ENCODE measurements at regions not wholly inside any gene's neighbourhood (a gene's known extent, or its start where the extent isn't known, plus 50 kb on each side); places are given as distances from the start of the nearest gene placed in this dataset.

- no peak for DNase-seq
- no peaks in the 10 kb centered on the region for H3K4me1 Mint-ChIP-seq
- no peak overlapping the region for H3K27ac Mint-ChIP-seq
- no peaks in the 10 kb centered on the region for H3K36me3 Mint-ChIP-seq (ENCODE audit: low read depth)
- no peak overlapping the region for H3K4me3 Mint-ChIP-seq
- H3K27me3 Mint-ChIP-seq, result no peaks in the 10 kb centered on the region
- CTCF ChIA-PET, result no interaction called here
- peaks cover 2% of the 10 kb centered on the region for H3K9me3 Mint-ChIP-seq
- POLR2A ChIA-PET, result no interaction called here
Observed at GRCh38 chr3:1908651-1909445, 189.8 kb upstream of the CNTN4 start.

- Mint-ChIP-seq H3K9me3 (no peaks in the 10 kb centered on the region), H3K27me3 (no peaks in the 10 kb centered on the region), H3K27ac (no peak overlapping the region), H3K4me3 (no peak overlapping the region), H3K4me1 (no peaks in the 10 kb centered on the region), H3K36me3 (ENCODE audit: low read depth) (no peaks in the 10 kb centered on the region)
- ChIA-PET POLR2A (no interaction called here), CTCF (no interaction called here)
- no peak for DNase-seq
Observed at GRCh38 chr3:1910322-1910721, 188.3 kb upstream of the CNTN4 start.

- ChIA-PET POLR2A (no interaction called here), CTCF (no interaction called here)
- Mint-ChIP-seq H3K4me1 (no peaks in the 10 kb centered on the region), H3K27ac (no peak overlapping the region), H3K36me3 (ENCODE audit: low read depth) (no peaks in the 10 kb centered on the region), H3K27me3 (no peaks in the 10 kb centered on the region), H3K9me3 (peaks cover 5% of the 10 kb centered on the region), H3K4me3 (no peak overlapping the region)
- DNase-seq, result no peak
Observed at GRCh38 chr3:1929788-1930414, 168.8 kb upstream of the CNTN4 start.

GRCh38 chr3:1938975-1939374 lies 159.7 kb upstream of the CNTN4 start:
- POLR2A ChIA-PET, result no interaction called here
- no peak overlapping the region for H3K4me3 Mint-ChIP-seq
- H3K27ac Mint-ChIP-seq, result no peak overlapping the region
- peaks cover 4% of the 10 kb centered on the region for H3K9me3 Mint-ChIP-seq
- no peak for DNase-seq
- CTCF ChIA-PET, result no interaction called here
- no peaks in the 10 kb centered on the region for H3K27me3 Mint-ChIP-seq
- no peaks in the 10 kb centered on the region for H3K4me1 Mint-ChIP-seq
- no peaks in the 10 kb centered on the region for H3K36me3 Mint-ChIP-seq (ENCODE audit: low read depth)

- Mint-ChIP-seq H3K9me3 (peaks cover 7% of the 10 kb centered on the region), H3K27me3 (no peaks in the 10 kb centered on the region), H3K36me3 (ENCODE audit: low read depth) (no peaks in the 10 kb centered on the region), H3K4me3 (no peak overlapping the region), H3K27ac (no peak overlapping the region), H3K4me1 (no peaks in the 10 kb centered on the region)
- ChIA-PET CTCF (no interaction called here), POLR2A (no interaction called here)
- no peak for DNase-seq
Observed at GRCh38 chr3:1942781-1943180, 155.9 kb upstream of the CNTN4 start.

GRCh38 chr3:1943395-1944118 lies 155.1 kb upstream of the CNTN4 start:
- CTCF ChIA-PET, result no interaction called here

GRCh38 chr3:1945698-1946097 lies 153.0 kb upstream of the CNTN4 start:
- Mint-ChIP-seq H3K4me3 (no peak overlapping the region), H3K4me1 (no peaks in the 10 kb centered on the region), H3K27me3 (no peaks in the 10 kb centered on the region), H3K9me3 (peaks cover 4% of the 10 kb centered on the region), H3K36me3 (ENCODE audit: low read depth) (no peaks in the 10 kb centered on the region), H3K27ac (no peak overlapping the region)
- no peak for DNase-seq
- ChIA-PET POLR2A (no interaction called here), CTCF (no interaction called here)

More at GRCh38 chr3:1943395-1944118, 155.1 kb upstream of the CNTN4 start:
- DNase-seq, result no peak
- Mint-ChIP-seq H3K36me3 (ENCODE audit: low read depth) (no peaks in the 10 kb centered on the region), H3K4me1 (no peaks in the 10 kb centered on the region), H3K27ac (no peak overlapping the region), H3K27me3 (no peaks in the 10 kb centered on the region), H3K4me3 (no peak overlapping the region), H3K9me3 (peaks cover 7% of the 10 kb centered on the region)
- POLR2A ChIA-PET, result no interaction called here

- POLR2A ChIA-PET, result no interaction called here
- Mint-ChIP-seq H3K4me3 (no peak overlapping the region), H3K27ac (no peak overlapping the region), H3K27me3 (no peaks in the 10 kb centered on the region), H3K9me3 (no peaks in the 10 kb centered on the region), H3K4me1 (no peaks in the 10 kb centered on the region), H3K36me3 (ENCODE audit: low read depth) (no peaks in the 10 kb centered on the region)
- CTCF ChIA-PET, result no interaction called here
- no peak for DNase-seq
Observed at GRCh38 chr3:1953536-1953935, 145.1 kb upstream of the CNTN4 start.

GRCh38 chr3:1954632-1955031 lies 144.0 kb upstream of the CNTN4 start:
- no peak overlapping the region for H3K4me3 Mint-ChIP-seq
- H3K4me1 Mint-ChIP-seq, result no peaks in the 10 kb centered on the region
- H3K9me3 Mint-ChIP-seq, result peaks cover 3% of the 10 kb centered on the region
- DNase-seq, result no peak
- H3K27ac Mint-ChIP-seq, result no peak overlapping the region
- POLR2A ChIA-PET, result no interaction called here
- no peaks in the 10 kb centered on the region for H3K36me3 Mint-ChIP-seq (ENCODE audit: low read depth)
- no peaks in the 10 kb centered on the region for H3K27me3 Mint-ChIP-seq
- CTCF ChIA-PET, result no interaction called here

- peaks cover 3% of the 10 kb centered on the region for H3K9me3 Mint-ChIP-seq
- H3K36me3 Mint-ChIP-seq (ENCODE audit: low read depth), result no peaks in the 10 kb centered on the region
- DNase-seq, result no peak
- no peaks in the 10 kb centered on the region for H3K27me3 Mint-ChIP-seq
- CTCF ChIA-PET, result no interaction called here
- no peak overlapping the region for H3K4me3 Mint-ChIP-seq
- no peak overlapping the region for H3K27ac Mint-ChIP-seq
- H3K4me1 Mint-ChIP-seq, result no peaks in the 10 kb centered on the region
- POLR2A ChIA-PET, result no interaction called here
Observed at GRCh38 chr3:1955170-1955569, 143.5 kb upstream of the CNTN4 start.

- Mint-ChIP-seq H3K4me3 (no peak overlapping the region), H3K36me3 (ENCODE audit: low read depth) (no peaks in the 10 kb centered on the region), H3K4me1 (no peaks in the 10 kb centered on the region), H3K27me3 (no peaks in the 10 kb centered on the region), H3K27ac (no peak overlapping the region), H3K9me3 (peaks cover 3% of the 10 kb centered on the region)
- ChIA-PET POLR2A (no interaction called here), CTCF (no interaction called here)
- DNase-seq, result no peak
Observed at GRCh38 chr3:1955750-1956149, 142.9 kb upstream of the CNTN4 start.

- POLR2A ChIA-PET, result no interaction called here
- CTCF ChIA-PET, result no interaction called here
- Mint-ChIP-seq H3K27ac (no peak overlapping the region), H3K4me3 (no peak overlapping the region), H3K9me3 (peaks cover 3% of the 10 kb centered on the region), H3K36me3 (ENCODE audit: low read depth) (no peaks in the 10 kb centered on the region), H3K27me3 (no peaks in the 10 kb centered on the region), H3K4me1 (no peaks in the 10 kb centered on the region)
- DNase-seq, result no peak
Observed at GRCh38 chr3:1960506-1960905, 138.2 kb upstream of the CNTN4 start.

- Mint-ChIP-seq H3K27ac (no peak overlapping the region), H3K36me3 (ENCODE audit: low read depth) (no peaks in the 10 kb centered on the region), H3K27me3 (no peaks in the 10 kb centered on the region), H3K9me3 (peaks cover 3% of the 10 kb centered on the region), H3K4me3 (no peak overlapping the region), H3K4me1 (no peaks in the 10 kb centered on the region)
- no peak for DNase-seq
- ChIA-PET CTCF (no interaction called here), POLR2A (no interaction called here)
Observed at GRCh38 chr3:1962396-1963088, 136.1 kb upstream of the CNTN4 start.

All from activated CD4-positive, alpha-beta memory T cell treated with anti-CD3 and anti-CD28 coated beads, Interleukin-2, amount 10 ng/mL, durations not matched to agents 7 days and 5 days (primary cell).